Epithelial cell of proximal tubule (primary cell): ENCODE measurements at regions not wholly inside any gene's neighbourhood (a gene's known extent, or its start where the extent isn't known, plus 50 kb on each side); places are given as distances from the start of the nearest gene placed in this dataset.

Source experiments
- DNase-seq: peaks from one replicate; pipeline ENCODE4 v3.0.0-alpha.2; 2011; ENCODE audit warnings: low read depth
- H3K4me3 ChIP-seq: 2 replicates; pipeline ENCODE4 v1.5.1; 2011; ENCODE audit warnings: low read depth, mild to moderate bottlenecking, low read length
- TF ChIP-seq, protein P1 (sequence below): conservative IDR thresholded peaks from 2 replicates; pipeline ENCODE4 v1.5.1; 2012; ENCODE audit warnings: low read depth, mild to moderate bottlenecking, low read length

DNA sequence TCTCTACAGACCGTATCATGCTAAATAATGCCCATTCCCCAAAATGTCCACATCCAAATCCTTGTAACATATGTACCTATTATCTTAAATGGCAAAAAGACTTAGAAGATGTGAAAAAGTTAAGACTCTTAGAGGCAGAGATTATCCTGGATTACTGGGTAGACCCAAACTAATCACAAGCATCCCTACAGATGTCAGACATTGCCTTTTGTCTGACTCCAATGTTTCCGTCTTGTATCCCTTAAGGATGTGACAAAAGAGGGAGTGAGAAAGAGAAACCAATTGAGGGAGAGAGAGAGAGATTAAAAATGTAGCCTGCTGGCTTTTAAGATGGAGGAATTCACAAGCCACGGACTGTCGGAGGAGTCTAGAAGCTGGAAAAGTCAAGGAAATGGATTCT, 401.9 kb upstream of the FSTL5 start:
- no peak for DNase-seq
- TF ChIP-seq, protein P1, sequence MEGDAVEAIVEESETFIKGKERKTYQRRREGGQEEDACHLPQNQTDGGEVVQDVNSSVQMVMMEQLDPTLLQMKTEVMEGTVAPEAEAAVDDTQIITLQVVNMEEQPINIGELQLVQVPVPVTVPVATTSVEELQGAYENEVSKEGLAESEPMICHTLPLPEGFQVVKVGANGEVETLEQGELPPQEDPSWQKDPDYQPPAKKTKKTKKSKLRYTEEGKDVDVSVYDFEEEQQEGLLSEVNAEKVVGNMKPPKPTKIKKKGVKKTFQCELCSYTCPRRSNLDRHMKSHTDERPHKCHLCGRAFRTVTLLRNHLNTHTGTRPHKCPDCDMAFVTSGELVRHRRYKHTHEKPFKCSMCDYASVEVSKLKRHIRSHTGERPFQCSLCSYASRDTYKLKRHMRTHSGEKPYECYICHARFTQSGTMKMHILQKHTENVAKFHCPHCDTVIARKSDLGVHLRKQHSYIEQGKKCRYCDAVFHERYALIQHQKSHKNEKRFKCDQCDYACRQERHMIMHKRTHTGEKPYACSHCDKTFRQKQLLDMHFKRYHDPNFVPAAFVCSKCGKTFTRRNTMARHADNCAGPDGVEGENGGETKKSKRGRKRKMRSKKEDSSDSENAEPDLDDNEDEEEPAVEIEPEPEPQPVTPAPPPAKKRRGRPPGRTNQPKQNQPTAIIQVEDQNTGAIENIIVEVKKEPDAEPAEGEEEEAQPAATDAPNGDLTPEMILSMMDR: no peak
- no peak overlapping the region for H3K4me3 ChIP-seq

DNA sequence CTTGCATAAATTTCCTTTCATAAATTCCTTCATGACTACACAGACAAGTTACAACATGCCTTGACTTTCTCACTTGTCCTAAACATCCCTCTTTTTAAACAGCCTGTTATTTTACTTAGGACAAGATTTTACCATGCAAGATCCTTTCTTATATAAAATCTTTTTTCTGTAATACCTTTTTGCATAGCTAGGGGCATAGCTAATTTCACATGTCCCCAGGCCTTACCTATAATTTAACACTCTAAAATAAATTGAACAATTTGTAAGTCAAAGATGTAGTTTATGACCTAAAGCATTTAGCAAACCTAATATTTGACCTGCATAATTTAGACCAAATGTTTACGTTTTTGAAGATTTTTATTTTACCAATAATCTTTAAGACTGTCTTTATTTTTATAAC, 396.3 kb upstream of the FSTL5 start:
- H3K4me3 ChIP-seq: no peak overlapping the region
- DNase-seq: no peak
- TF ChIP-seq, protein P1: no peak

DNA sequence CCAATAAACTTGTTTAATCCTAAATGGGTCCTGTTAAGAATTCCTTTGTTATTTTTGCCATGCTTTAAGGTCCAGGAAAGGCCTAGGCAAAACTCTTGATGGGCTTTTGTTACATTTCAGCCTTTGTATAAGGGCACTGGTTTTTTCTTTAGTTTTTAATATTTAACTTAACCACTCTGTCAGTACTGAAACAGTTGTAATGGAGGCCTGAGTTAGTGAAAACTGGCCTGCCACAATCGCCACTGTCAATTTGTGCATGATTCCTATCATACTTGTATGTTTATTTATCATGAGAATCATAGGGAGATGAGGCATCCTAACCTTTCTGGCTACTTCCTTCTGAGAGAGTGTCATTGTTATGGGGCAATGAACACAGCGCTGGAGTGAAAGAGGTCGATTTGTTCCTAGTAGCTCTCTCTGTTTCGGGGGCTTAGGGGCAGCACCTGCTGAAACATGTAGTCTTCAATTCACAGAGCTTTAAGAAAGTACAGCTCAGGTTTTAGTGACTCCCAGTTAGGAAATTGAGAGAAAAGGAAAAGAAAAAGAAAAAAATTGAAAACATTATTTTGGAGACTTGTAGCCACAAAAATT, 393.8 kb upstream of the FSTL5 start:
- no peak for DNase-seq
- TF ChIP-seq, protein P1: no peak
- H3K4me3 ChIP-seq: no peak overlapping the region

DNA sequence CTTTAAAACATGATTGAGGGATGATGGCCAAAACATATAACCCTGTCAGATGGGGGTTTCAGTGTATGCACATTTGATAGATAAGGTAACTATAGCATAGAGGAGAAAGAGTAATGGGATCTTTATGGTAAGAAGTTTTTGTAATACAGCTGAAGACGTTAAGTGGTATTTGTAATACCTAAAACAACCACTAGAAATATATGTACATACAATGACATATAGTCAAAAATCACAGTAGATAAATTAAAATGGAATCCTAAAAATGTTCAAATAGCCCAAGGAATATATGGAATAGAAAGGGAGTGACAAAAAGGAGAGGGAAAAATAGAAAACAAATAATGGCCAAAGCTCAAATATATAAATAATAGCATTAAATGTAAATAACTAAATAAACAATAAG, 371.3 kb upstream of the FSTL5 start:
- no peak overlapping the region for H3K4me3 ChIP-seq
- TF ChIP-seq, protein P1: no peak
- no peak for DNase-seq

DNA sequence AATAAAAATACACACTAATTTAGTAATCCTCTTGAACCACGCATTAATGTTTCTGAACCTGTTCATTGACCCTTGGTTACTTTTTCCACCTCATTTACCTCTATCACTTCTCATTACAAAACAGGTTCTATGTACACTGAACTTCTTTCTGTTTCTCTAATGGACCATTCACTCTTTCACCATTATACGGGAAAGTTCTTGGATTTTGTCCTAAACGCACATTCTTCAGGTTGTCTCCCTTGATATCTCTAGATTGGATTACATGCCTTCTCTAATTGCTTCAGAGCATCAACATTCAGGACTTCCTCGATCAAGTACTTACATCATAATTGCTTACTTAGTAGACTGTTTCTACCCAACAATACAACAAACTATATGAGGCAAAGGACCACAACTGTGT, 359.4 kb upstream of the FSTL5 start:
- DNase-seq: peak; percentile 27
- TF ChIP-seq, protein P1: no peak
- H3K4me3 ChIP-seq: no peak overlapping the region

DNA sequence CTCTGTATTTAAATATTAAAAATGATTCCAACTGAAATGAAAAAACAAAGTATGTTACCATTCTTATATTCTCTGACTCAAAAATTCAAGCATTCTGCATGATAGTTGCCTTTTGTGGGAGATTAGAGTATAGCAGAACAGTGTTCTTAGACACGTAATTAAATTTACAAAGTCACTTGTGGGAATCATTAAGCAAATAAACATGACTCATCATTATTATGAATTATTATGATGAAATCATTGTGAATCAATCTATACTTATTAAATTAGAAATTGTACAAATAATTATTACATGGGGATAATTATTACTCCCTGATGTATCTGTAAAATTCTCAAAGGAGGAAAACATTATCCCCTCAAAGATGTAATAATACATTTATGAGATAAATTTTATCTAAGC, 358.9 kb upstream of the FSTL5 start:
- no peak for DNase-seq
- TF ChIP-seq, protein P1: no peak
- no peak overlapping the region for H3K4me3 ChIP-seq

DNA sequence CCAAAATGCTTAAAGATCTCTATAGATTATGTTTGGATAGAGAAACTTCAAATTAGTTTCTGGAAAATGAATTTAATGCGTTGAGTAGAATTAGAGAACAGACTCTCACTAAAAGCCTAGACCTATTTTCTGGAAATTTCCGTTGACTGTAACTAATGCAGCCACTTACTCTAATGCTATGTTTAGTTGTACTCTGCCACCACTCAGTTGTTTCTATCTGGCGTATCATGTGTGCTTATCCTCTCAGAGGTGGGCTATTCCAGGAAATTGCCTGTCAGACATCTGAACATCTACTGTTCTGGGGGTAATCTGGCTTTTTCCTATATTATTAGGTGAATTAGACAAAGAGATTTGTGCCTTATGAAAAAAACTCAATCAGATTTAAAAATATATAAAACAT, 347.1 kb upstream of the FSTL5 start:
- H3K4me3 ChIP-seq: no peak overlapping the region
- no peak for DNase-seq
- TF ChIP-seq, protein P1: no peak
